GM06990 (cell line): ENCODE measurements at regions not wholly inside any gene's neighbourhood (a gene's known extent, or its start where the extent isn't known, plus 50 kb on each side); places are given as distances from the start of the nearest gene placed in this dataset.
"Not testable (repeated sequence)": the region's sequence is repeated elsewhere in the genome, so short reads cannot be mapped to it uniquely, and the experiment has no call there.

ENCODE experiments used
- DNase-seq: peaks from one replicate; pipeline ENCODE4 v3.0.0-alpha.2; 2011; ENCODE audit not compliant: insufficient read length; ENCODE audit errors: extremely low read depth
- H3K27me3 ChIP-seq: replicated peaks from 2 replicates; pipeline ENCODE4 v1.6.0; 2011; ENCODE audit warnings: low read length; ENCODE audit not compliant: control insufficient read depth, insufficient read depth
- H3K36me3 ChIP-seq: 2 replicates; pipeline ENCODE4 v1.5.1; 2011; ENCODE audit warnings: low read length; ENCODE audit not compliant: control insufficient read depth, insufficient read depth
- H3K4me3 ChIP-seq: replicated peaks from 2 replicates; pipeline ENCODE4 v1.5.1; 2011; ENCODE audit warnings: low read depth, mild to moderate bottlenecking, control low read depth, low read length
- TF ChIP-seq, protein P1 (sequence below): IDR thresholded peaks from 2 replicates; pipeline ENCODE4 v1.5.1; 2011; ENCODE audit warnings: low read length, control low read depth, mild to moderate bottlenecking, inconsistent platforms; ENCODE audit not compliant: insufficient read depth, poor library complexity, severe bottlenecking

DNA sequence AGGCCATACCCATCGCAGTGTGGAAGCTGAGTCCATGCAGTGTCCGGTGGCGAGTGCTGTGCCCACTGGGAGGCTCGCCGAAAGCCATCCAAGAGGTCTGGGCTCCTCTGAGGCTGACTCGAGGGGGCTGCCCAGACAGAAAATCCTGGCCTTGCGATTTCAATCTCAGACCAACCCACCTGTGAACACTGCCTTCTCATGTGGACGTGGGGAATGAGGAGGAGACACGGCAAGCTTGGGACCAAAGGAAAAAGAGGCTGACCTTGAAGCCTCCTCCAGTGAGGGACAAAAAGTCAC is 157.2 kb upstream of the AFDN start:
- Histone ChIP-seq H3K36me3 (no peaks in the 10 kb centered on the region), H3K4me3 (no peak overlapping the region), H3K27me3 (no peaks in the 10 kb centered on the region)
- no peak for DNase-seq
- TF ChIP-seq, protein P1, sequence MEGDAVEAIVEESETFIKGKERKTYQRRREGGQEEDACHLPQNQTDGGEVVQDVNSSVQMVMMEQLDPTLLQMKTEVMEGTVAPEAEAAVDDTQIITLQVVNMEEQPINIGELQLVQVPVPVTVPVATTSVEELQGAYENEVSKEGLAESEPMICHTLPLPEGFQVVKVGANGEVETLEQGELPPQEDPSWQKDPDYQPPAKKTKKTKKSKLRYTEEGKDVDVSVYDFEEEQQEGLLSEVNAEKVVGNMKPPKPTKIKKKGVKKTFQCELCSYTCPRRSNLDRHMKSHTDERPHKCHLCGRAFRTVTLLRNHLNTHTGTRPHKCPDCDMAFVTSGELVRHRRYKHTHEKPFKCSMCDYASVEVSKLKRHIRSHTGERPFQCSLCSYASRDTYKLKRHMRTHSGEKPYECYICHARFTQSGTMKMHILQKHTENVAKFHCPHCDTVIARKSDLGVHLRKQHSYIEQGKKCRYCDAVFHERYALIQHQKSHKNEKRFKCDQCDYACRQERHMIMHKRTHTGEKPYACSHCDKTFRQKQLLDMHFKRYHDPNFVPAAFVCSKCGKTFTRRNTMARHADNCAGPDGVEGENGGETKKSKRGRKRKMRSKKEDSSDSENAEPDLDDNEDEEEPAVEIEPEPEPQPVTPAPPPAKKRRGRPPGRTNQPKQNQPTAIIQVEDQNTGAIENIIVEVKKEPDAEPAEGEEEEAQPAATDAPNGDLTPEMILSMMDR: no peak

DNA sequence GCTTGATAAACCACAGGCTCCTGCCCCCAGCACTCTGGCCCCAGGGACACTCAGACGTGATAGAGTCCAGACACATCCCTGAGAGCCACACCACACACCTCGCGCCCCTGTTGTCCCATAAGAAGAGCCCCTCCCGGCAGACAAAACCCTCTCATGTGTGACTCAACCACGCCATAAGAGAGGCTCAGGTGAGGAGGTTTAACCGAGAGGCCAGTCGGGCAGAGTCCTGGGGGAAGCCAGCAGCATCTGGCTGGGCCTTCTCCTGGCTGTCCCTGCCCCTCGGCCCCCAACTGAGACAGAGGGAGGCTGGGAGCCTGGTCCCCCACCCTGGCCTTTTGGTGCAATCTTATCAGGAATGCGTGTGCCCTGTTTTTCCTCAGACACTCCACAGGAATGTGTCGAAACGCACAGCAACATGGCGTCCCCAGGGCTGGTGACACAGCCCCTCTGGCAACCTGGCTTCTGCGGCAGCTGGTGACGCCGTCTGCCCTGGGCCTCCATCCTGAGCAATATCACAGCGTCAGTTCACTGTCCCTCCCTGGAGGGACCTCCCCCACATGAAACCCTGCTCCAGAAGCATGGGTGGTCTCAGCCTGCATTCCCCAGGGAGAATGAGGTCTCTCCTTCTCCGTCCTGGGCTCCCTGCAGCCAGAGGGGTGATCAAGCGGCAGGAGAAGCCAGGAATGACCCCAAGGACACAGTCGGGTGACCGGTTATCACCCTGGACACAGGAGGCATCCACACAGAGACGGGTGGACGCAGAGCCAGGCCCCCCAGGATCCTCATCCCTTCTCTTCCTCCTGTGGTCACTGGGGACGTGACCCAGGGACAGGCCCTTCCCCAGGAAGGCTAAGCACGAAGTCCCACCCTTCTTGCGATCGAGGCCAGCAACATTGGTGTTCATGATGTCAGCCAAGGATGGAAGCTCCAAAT is 156.6 kb upstream of the AFDN start:
- TF ChIP-seq, protein P1: no peak
- Histone ChIP-seq H3K27me3 (no peaks in the 10 kb centered on the region), H3K4me3 (no peak overlapping the region), H3K36me3 (no peaks in the 10 kb centered on the region)
- DNase-seq: no peak

DNA sequence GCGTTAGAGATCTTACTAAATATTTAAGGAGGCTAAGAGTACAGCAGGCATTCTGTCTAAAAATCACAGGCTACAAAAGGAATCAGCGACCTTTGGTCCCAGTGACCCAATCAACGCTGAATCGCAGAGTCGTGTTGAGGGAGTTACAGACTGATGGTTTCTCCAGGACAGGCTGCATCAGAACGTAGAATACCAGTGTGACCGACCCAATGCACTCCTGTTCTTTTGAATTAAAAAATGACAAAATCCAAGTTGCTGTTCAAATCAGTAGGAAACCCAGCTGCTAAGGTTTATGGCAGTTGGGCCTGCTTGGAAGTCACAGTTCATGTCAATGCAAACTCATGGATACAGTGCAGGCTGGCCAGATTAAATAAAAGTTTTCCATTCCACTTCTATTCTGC is 155.8 kb upstream of the AFDN start:
- no peaks in the 10 kb centered on the region for H3K36me3 ChIP-seq
- no peak overlapping the region for H3K4me3 ChIP-seq
- H3K27me3 ChIP-seq: no peaks in the 10 kb centered on the region
- TF ChIP-seq, protein P1: no peak
- no peak for DNase-seq

DNA sequence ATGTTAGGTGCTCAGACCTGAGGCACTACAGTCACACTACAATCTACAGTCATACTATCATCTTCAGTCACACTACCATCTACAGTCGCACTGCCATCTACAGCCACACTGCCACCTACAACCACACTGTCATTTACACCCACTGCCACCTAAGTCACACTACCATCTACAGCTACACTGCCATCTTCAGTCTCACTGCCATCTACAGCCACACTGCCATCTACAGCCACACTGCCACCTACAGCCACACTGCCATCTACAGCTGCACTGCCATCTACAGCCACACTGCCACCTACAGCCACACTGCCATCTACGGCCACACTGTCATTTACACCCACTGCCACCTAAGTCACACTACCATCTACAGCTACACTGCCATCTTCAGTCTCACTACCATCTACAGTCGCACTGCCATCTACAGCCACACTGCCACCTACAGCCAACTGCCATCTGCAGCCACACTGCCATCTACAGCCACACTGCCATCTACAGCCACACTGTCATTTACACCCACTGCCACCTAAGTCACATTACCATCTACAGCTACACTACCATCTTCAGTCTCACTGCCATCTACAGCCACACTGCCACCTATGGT is 155.2 kb upstream of the AFDN start:
- H3K4me3 ChIP-seq, H3K36me3 ChIP-seq, DNase-seq, H3K27me3 ChIP-seq: not testable (repeated sequence)

DNA sequence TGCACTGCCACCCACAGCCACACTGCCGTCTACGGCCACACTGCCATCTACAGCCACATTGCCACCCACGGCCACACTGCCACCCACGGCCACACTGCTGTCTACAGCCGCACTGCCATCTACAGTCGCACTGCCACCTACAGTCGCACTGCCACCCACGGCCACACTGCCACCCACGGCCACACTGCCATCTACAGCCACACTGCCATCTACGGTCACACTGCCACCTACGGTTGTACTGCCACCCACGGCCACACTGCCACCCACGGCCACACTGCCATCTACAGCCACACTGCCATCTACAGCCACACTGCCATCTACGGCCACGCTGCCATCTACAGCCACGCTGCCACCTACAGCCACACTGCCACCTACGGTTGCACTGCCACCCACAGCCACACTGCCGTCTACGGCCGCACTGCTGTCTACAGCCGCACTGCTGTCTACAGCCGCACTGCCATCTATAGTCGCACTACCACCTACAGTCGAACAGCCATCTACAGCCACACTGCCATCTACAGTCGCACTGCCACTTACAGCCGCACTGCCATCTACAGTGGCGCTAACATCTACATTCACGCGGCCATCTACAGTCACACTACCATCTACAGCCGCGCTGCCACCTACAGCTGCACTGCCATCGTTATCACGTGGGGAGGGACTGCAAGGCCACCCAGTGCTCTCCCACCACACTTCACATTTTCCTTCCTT is 154.6 kb upstream of the AFDN start:
- H3K27me3 ChIP-seq: no peaks in the 10 kb centered on the region
- no peak for DNase-seq
- no peaks in the 10 kb centered on the region for H3K36me3 ChIP-seq
- H3K4me3 ChIP-seq: no peak overlapping the region
- TF ChIP-seq, protein P1: no peak

DNA sequence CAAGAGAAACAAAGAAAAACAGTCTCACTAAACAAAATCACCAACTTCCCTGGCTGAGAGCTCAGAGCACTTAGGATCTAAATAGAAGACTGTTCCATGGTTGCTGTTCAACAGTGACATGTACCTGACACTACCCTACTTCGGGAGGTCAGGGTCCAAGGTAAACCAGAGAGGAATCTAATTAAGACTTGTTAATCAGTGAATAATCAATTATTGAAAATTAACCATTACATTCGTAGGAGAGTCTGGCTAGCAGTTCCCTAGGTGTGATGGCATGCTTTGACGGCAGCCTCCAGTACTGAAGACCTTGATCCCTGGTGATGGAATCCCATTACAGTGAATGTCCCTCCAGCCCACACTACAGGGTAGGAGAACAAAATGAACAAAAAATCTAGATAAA is 154.0 kb upstream of the AFDN start:
- DNase-seq: no peak
- TF ChIP-seq, protein P1: no peak
- Histone ChIP-seq H3K4me3 (no peak overlapping the region), H3K27me3 (no peaks in the 10 kb centered on the region), H3K36me3 (no peaks in the 10 kb centered on the region)
